Tibial nerve (tissue), 3 donors: ENCODE measurements at regions not wholly inside any gene's neighbourhood (a gene's known extent, or its start where the extent isn't known, plus 50 kb on each side); places are given as distances from the start of the nearest gene placed in this dataset.

Experiments
- CTCF ChIP-seq, 5 experiments: fragments of 200-600 bp in 3 of 5; fragments of 450-650 bp in 2 of 5; sonication (generic) in 3 of 5; IDR thresholded peaks; one replicate each; pipeline ENCODE4 v1.5.1; 2016 to 2019; ENCODE audit warnings: antibody characterized with exemption in 5 of 5, mild to moderate bottlenecking in 3 of 5, moderate library complexity in 2 of 5
- POLR2A ChIP-seq, 2 donors: fragments of 450-650 bp; IDR thresholded peaks; one replicate each; pipeline ENCODE4 v1.6.1; 2017; ENCODE audit warnings: antibody characterized with exemption in 2 of 2, mild to moderate bottlenecking in 2 of 2, moderate library complexity in 2 of 2

DNA sequence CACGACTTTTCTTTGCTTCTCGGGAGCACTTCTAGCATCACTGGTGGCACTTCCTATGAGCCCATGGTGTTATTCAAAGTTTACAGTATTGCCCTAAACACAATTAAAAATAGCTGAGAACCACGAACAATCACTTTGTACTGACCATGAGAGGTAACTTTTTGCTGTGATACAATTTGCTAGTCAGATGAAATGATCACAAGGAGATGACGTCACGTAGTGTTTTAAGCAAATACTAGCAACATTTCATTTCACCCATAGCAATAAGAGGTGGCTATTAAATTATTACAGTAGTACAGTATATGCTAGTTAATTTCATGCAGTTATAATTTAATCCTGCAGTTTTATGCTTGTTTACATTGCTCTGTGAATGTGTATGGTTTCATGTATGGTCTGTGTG is 108.9 kb upstream of the DOK6 start:
- no peak for TF ChIP-seq CTCF (IDR thresholded peaks at IDR 0.05)
- no peak for TF ChIP-seq POLR2A (IDR thresholded peaks at IDR 0.05)
